Hepatocyte (in vitro differentiated cells): ENCODE measurements at regions not wholly inside any gene's neighbourhood (a gene's known extent, or its start where the extent isn't known, plus 50 kb on each side); places are given as distances from the start of the nearest gene placed in this dataset.

ENCODE experiments used
- DNase-seq: peaks from one replicate; pipeline ENCODE4 v3.0.0-alpha.2; 2016; ENCODE audit warnings: low spot score
- H2AFZ ChIP-seq: fragments of 200-600 bp; sonication (generic); 2 replicates; pipeline ENCODE4 v1.6.0; 2016; ENCODE audit warnings: antibody characterized with exemption, mild to moderate bottlenecking
- H3K27ac ChIP-seq: fragments of 200-600 bp; sonication (generic); 2 replicates; pipeline ENCODE4 v1.5.1; 2016; ENCODE audit warnings: mild to moderate bottlenecking
- H3K27me3 ChIP-seq: fragments of 200-600 bp; sonication (generic); 2 replicates; pipeline ENCODE4 v1.6.1; 2016
- H3K36me3 ChIP-seq: fragments of 200-600 bp; sonication (generic); replicated peaks from 2 replicates; pipeline ENCODE4 v1.5.1; 2016; ENCODE audit warnings: low read depth; ENCODE audit not compliant: insufficient read depth
- H3K4me1 ChIP-seq: fragments of 200-600 bp; sonication (generic); 2 replicates; pipeline ENCODE4 v1.5.1; 2016; ENCODE audit warnings: mild to moderate bottlenecking, moderate library complexity; ENCODE audit not compliant: insufficient read depth
- H3K4me2 ChIP-seq: fragments of 200-600 bp; sonication (generic); 2 replicates; pipeline ENCODE4 v1.6.0; 2016
- H3K4me3 ChIP-seq: fragments of 200-600 bp; sonication (generic); 2 replicates; pipeline ENCODE4 v1.5.1; 2016; ENCODE audit warnings: mild to moderate bottlenecking
- H3K79me2 ChIP-seq: fragments of 200-600 bp; sonication (generic); 2 replicates; pipeline ENCODE4 v1.6.0; 2017; ENCODE audit warnings: mild to moderate bottlenecking
- H3K9me2 ChIP-seq: fragments of 200-600 bp; sonication (generic); replicated peaks from 2 replicates; pipeline ENCODE4 v1.6.0; 2017; ENCODE audit warnings: mild to moderate bottlenecking; ENCODE audit not compliant: insufficient read depth
- H3K9me3 ChIP-seq: fragments of 200-600 bp; sonication (generic); 2 replicates; pipeline ENCODE4 v1.5.1; 2016; ENCODE audit warnings: low read depth, mild to moderate bottlenecking
- H4K20me1 ChIP-seq: fragments of 200-600 bp; sonication (generic); 2 replicates; pipeline ENCODE4 v1.6.0; 2016; ENCODE audit warnings: mild to moderate bottlenecking; ENCODE audit not compliant: insufficient read depth, poor library complexity, severe bottlenecking
- CTCF ChIP-seq: fragments of 200-600 bp; sonication (generic); IDR thresholded peaks from 2 replicates; pipeline ENCODE4 v1.5.1; 2016; ENCODE audit warnings: antibody characterized with exemption, mild to moderate bottlenecking; ENCODE audit not compliant: poor library complexity
- EZH2 ChIP-seq: fragments of 200-600 bp; sonication (generic); IDR thresholded peaks from 2 replicates; pipeline ENCODE4 v1.6.1; 2016; ENCODE audit warnings: antibody characterized with exemption, mild to moderate bottlenecking, borderline replicate concordance
- EZH2phosphoT487 ChIP-seq: fragments of 200-600 bp; sonication (generic); IDR thresholded peaks from one replicate; pipeline ENCODE4 v1.6.1; 2018; ENCODE audit warnings: antibody characterized with exemption, mild to moderate bottlenecking, low read depth, moderate library complexity; ENCODE audit not compliant: unreplicated experiment, severe bottlenecking
- WGBS: methylation state at CpG from one replicate; pipeline ENCODE4 v1.1.6; 2016; ENCODE audit warnings: low lambda C conversion rate; ENCODE audit errors: missing lambda C conversion rate; 5-methylcytosine and 5-hydroxymethylcytosine counted together

DNA sequence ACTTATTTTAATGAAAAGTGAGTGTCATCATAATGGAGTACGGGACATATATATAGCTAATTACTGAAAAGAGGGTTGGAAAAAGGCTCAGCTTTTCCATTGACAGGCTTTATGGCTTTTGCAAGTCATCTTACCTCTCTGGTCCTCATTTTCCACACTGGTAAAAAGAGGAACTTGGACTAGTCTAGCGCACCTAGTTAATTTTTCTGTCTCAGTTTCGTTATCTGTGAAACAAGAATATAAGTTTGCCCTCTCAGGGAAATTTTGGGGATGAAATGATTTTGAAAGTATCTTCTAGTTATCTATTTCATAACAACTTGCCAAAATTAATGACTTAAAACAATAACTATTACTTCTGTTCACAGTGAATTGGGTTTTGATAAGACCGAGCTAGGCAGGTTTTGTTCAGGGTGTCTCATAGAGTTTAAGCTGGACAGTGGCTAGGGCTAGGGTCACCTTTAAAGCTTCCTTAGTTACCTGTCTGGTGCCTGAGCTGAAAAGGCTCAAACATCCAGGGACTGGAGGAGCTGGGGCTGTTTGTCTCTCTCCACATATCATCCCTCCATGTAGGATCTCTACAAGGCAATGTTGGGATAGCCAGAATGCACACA is 91.7 kb downstream of the TYW3 start:
- TF ChIP-seq EZH2 (no peak), EZH2phosphoT487 (no peak), CTCF (no peak)
- Histone ChIP-seq H3K4me3 (no peak overlapping the region), H3K79me2 (no peaks in the 10 kb centered on the region), H3K4me2 (no peak overlapping the region), H3K4me1 (no peaks in the 10 kb centered on the region), H3K27me3 (no peaks in the 10 kb centered on the region), H3K9me3 (no peaks in the 10 kb centered on the region), H2AFZ (no peak overlapping the region), H3K36me3 (no peaks in the 10 kb centered on the region), H3K27ac (no peak overlapping the region), H3K9me2 (no peaks in the 10 kb centered on the region), H4K20me1 (no peaks in the 10 kb centered on the region)
- no peak for DNase-seq
- 90% methylated on average over 4 of the region's 4 CpGs for WGBS

- H3K4me3 ChIP-seq: no peak overlapping the region
- H4K20me1 ChIP-seq: no peaks in the 10 kb centered on the region
- WGBS: 100% methylated on average over 2 of the region's 2 CpGs
- no peaks in the 10 kb centered on the region for H3K36me3 ChIP-seq
- H3K4me2 ChIP-seq: no peak overlapping the region
- no peaks in the 10 kb centered on the region for H3K4me1 ChIP-seq
- no peak overlapping the region for H2AFZ ChIP-seq
- H3K27me3 ChIP-seq: no peaks in the 10 kb centered on the region
- no peak for DNase-seq
- no peaks in the 10 kb centered on the region for H3K9me2 ChIP-seq
- no peak for TF ChIP-seq EZH2phosphoT487
- TF ChIP-seq CTCF: no peak
- no peak for TF ChIP-seq EZH2
- no peaks in the 10 kb centered on the region for H3K9me3 ChIP-seq
- H3K79me2 ChIP-seq: no peaks in the 10 kb centered on the region
- H3K27ac ChIP-seq: no peak overlapping the region
These were observed 97.8 kb downstream of the TYW3 start for GRCh38 chr1:74830766-74831165.

- no peak overlapping the region for H2AFZ ChIP-seq
- H3K9me3 ChIP-seq: no peaks in the 10 kb centered on the region
- H3K36me3 ChIP-seq: no peaks in the 10 kb centered on the region
- no peaks in the 10 kb centered on the region for H3K9me2 ChIP-seq
- H3K4me3 ChIP-seq: no peak overlapping the region
- no peak overlapping the region for H3K27ac ChIP-seq
- no peaks in the 10 kb centered on the region for H3K4me1 ChIP-seq
- H3K79me2 ChIP-seq: no peaks in the 10 kb centered on the region
- H3K4me2 ChIP-seq: no peak overlapping the region
- H3K27me3 ChIP-seq: no peaks in the 10 kb centered on the region
- DNase-seq: no peak
- no peak for TF ChIP-seq EZH2phosphoT487
- no peak for TF ChIP-seq CTCF
- TF ChIP-seq EZH2: no peak
- H4K20me1 ChIP-seq: no peaks in the 10 kb centered on the region
These were observed 101.3 kb downstream of the TYW3 start for GRCh38 chr1:74834261-74834660.

DNA sequence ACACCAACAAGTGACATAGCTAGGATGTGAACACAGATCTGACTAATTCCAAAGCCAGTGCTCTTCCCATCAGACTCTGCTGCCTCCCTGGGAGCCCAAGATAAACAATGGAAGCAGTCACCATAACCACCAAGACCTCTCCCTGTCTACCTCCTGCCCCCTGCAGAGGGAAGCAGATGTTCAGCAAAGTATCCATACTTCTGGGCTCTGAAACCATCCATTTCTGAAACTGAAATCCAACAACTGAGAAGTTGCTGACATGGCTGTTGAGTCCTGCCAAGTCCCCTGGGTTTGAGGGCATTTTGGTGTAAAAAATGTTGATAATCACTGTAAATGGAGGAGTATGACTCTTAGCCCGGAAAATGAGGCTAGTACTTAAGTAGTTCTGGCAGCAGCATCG is 102.1 kb downstream of the TYW3 start:
- Histone ChIP-seq H3K4me3 (no peak overlapping the region), H3K9me3 (no peaks in the 10 kb centered on the region), H3K4me2 (no peak overlapping the region), H2AFZ (no peak overlapping the region), H3K4me1 (no peaks in the 10 kb centered on the region), H3K9me2 (no peaks in the 10 kb centered on the region), H3K79me2 (no peaks in the 10 kb centered on the region), H3K36me3 (no peaks in the 10 kb centered on the region), H4K20me1 (no peaks in the 10 kb centered on the region), H3K27ac (no peak overlapping the region), H3K27me3 (no peaks in the 10 kb centered on the region)
- no peak for DNase-seq
- 76% methylated on average over 2 of the region's 2 CpGs for WGBS
- TF ChIP-seq EZH2 (no peak), CTCF (no peak), EZH2phosphoT487 (no peak)
